HFFc6 (cell line): ENCODE measurements at regions not wholly inside any gene's neighbourhood (a gene's known extent, or its start where the extent isn't known, plus 50 kb on each side); places are given as distances from the start of the nearest gene placed in this dataset.

Experiments
- DNase-seq: peaks from one replicate; pipeline ENCODE4 v3.0.0-alpha.2; 2018
- H3K27ac Mint-ChIP-seq: 2 replicates; pipeline ENCODE4 v1.8.0; 2020; ENCODE audit warnings: mild to moderate bottlenecking, mixed read lengths
- H3K27me3 Mint-ChIP-seq: 2 replicates; pipeline ENCODE4 v1.8.0; 2021; ENCODE audit warnings: mild to moderate bottlenecking, moderate library complexity, mixed read lengths; ENCODE audit not compliant: insufficient read depth
- H3K36me3 Mint-ChIP-seq: 2 replicates; pipeline ENCODE4 v1.8.0; 2021; ENCODE audit warnings: low read depth, mixed read lengths
- H3K4me1 Mint-ChIP-seq: 2 replicates; pipeline ENCODE4 v1.8.0; 2020; ENCODE audit warnings: low read depth, mixed read lengths
- H3K4me3 Mint-ChIP-seq: 2 replicates; pipeline ENCODE4 v1.8.0; 2020; ENCODE audit warnings: mild to moderate bottlenecking, moderate library complexity, mixed read lengths
- H3K9me3 Mint-ChIP-seq: 2 replicates; pipeline ENCODE4 v1.8.0; 2020; ENCODE audit warnings: mild to moderate bottlenecking, mixed read lengths
- CTCF ChIP-seq: fragments of 200-600 bp; sonication (generic); IDR thresholded peaks from 2 replicates; pipeline ENCODE4 v1.5.0; 2021; ENCODE audit warnings: antibody characterized with exemption, mild to moderate bottlenecking

DNA sequence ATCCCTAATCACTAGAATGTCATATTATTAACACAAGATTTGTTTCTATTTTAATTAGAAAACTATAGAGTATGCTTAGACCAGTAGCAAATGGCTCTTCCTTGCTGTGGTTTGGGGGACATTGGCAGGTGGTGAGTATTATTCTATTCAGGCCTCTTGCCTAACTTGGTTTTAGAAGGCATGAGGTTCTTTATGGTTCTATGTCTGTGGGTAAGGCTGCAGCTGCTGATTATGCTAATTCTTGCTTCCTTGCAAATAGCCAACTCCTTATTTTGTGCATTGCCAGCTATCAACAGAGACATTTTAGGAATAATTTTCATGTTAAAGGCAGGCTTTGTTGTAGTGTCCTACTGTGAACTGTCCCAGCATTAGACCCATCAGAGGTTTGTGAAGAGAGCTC lies 1344.9 kb downstream of the UQCRFS1 start:
- no peaks in the 10 kb centered on the region; the same call in 1 of the 2 replicates for H3K36me3 Mint-ChIP-seq
- H3K4me1 Mint-ChIP-seq, result no peaks in the 10 kb centered on the region
- H3K27ac Mint-ChIP-seq, result no peak overlapping the region
- H3K4me3 Mint-ChIP-seq, result no peak overlapping the region
- DNase-seq, result no peak
- 0 out of 2 replicates have a peak, but pooled peaks cover 2% of the 10 kb centered on the region for H3K27me3 Mint-ChIP-seq
- TF ChIP-seq CTCF, result no peak
- H3K9me3 Mint-ChIP-seq, result peaks cover 33% of the 10 kb centered on the region

DNA sequence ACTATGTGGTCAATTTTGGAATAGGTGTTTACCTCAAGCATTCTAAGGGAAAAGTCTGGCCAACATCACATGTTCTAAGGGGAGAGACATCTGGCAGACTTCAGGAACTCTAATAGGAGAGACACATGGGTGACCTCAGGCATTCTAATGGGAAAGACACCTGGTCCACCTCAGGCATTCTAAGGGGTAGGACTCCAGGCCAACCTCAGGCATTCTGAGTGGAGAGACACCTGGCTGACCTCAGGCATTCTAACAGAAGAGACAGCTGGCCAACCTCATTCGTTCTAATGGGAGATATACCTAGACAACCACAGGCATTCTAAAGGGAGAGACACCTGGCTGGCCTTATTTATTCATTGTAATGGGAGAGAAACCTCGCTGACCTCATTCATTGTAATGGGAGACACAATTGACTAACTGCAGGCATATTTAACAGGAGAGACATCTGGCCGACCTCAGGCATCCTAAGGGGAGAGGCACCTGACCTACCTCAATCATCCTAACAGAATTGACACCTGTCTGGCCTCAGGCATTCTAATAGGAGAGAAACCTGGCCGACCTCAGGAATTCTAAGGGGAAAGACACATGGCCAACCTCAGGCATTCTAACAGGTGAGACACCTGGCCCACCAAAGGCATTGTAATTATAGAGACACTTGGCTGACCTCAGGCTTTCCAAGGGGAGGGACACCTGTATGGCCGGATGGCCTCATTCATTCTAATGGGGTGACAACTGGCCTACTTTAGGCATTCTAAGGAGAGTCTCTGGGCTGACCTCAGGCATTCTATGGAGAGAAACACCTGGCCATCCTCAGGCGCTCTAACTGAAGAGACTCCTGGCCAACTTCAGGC lies 1346.8 kb downstream of the UQCRFS1 start:
- Mint-ChIP-seq H3K9me3 (peaks cover 30% of the 10 kb centered on the region), H3K4me1 (no peaks in the 10 kb centered on the region), H3K36me3 (no peaks in the 10 kb centered on the region; the same call in 1 of the 2 replicates), H3K4me3 (no peak overlapping the region), H3K27ac (no peak overlapping the region), H3K27me3 (0 out of 2 replicates have a peak, but pooled peaks cover 2% of the 10 kb centered on the region)
- TF ChIP-seq CTCF, result no peak
- DNase-seq, result no peak

GRCh38 chr19:27861411-27861975 lies 1351.5 kb downstream of the UQCRFS1 start:
- H3K27ac Mint-ChIP-seq, result no peak overlapping the region
- TF ChIP-seq CTCF, result no peak
- no peaks in the 10 kb centered on the region for H3K4me1 Mint-ChIP-seq
- H3K9me3 Mint-ChIP-seq, result peaks cover 59% of the 10 kb centered on the region
- H3K27me3 Mint-ChIP-seq, result no peaks in the 10 kb centered on the region; the same call in 1 of the 2 replicates
- H3K36me3 Mint-ChIP-seq, result peaks cover 6% of the 10 kb centered on the region
- no peak for DNase-seq
- no peak overlapping the region for H3K4me3 Mint-ChIP-seq

DNA sequence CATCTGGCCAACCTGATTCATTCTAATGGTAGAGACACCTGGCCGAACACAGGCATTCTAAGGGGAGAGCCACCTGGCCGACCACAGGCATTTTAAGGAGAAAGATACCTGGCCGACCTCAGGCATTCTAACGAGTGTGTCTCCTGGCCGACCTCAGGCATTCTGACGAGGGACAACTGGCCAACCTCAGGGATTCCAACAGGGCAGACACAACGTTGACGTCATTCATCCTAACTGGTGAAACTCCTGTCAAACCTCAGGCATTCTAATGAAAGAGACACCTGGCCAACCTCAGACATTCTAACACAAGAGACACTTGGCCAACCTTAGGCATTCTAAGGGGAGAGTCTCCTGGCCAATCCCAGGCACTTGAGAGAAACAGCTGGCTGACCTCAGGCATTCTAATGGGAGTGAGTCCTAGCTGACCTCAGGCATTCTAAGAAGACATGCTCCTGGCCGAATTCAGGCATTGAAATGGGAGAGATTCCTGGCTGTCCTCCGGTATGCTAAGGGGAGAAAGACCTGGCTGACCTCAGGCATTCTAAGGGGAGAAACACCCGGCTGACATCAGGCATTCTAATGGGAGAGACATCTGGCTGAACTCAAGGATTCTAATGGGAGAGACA lies 1352.5 kb downstream of the UQCRFS1 start:
- H3K4me3 Mint-ChIP-seq, result no peak overlapping the region
- H3K36me3 Mint-ChIP-seq, result peaks cover 6% of the 10 kb centered on the region
- peaks cover 65% of the 10 kb centered on the region for H3K9me3 Mint-ChIP-seq
- H3K27me3 Mint-ChIP-seq, result no peaks in the 10 kb centered on the region; the same call in 1 of the 2 replicates
- no peak overlapping the region for H3K27ac Mint-ChIP-seq
- no peak for TF ChIP-seq CTCF
- DNase-seq, result no peak
- H3K4me1 Mint-ChIP-seq, result no peaks in the 10 kb centered on the region

DNA sequence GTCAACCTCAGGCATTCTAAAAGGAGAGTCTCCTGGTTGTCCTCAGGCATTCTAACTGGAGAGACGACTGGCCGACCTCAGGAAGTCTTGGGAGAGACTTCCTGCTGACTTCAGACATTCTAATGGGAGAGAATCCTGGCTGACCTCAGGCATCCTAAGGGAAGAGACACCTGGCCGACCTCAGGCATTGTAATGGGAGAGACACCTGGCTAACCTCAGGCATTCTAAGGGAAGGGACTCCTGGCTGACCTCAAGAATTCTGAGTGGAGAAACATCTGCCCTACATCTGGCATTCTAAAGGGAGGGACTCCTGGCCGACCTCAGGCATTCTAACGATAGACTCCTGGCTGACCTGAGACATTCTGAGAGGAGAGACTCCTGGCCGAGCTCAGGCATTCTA lies 1353.3 kb downstream of the UQCRFS1 start:
- Mint-ChIP-seq H3K4me3 (no peak overlapping the region), H3K27me3 (no peaks in the 10 kb centered on the region; the same call in 1 of the 2 replicates), H3K36me3 (peaks cover 6% of the 10 kb centered on the region), H3K4me1 (no peaks in the 10 kb centered on the region), H3K27ac (no peak overlapping the region), H3K9me3 (peaks cover 66% of the 10 kb centered on the region)
- DNase-seq, result no peak
- no peak for TF ChIP-seq CTCF
